NT2/D1 (cell line): ENCODE measurements at regions not wholly inside any gene's neighbourhood (a gene's known extent, or its start where the extent isn't known, plus 50 kb on each side); places are given as distances from the start of the nearest gene placed in this dataset.

ENCODE experiments used
- DNase-seq: peaks from one replicate; pipeline ENCODE4 v3.0.0-alpha.2; 2011; ENCODE audit warnings: low read depth, low spot score
- H3K27me3 ChIP-seq: 2 replicates; pipeline ENCODE4 v1.6.0; 2011; ENCODE audit warnings: mild to moderate bottlenecking; ENCODE audit not compliant: insufficient read length, insufficient read depth
- H3K36me3 ChIP-seq: 2 replicates; pipeline ENCODE4 v1.6.1; 2011; ENCODE audit warnings: mild to moderate bottlenecking, low read length, mixed read lengths; ENCODE audit not compliant: insufficient read depth, insufficient read length
- H3K4me1 ChIP-seq: 2 replicates; pipeline ENCODE4 v1.5.1; 2011; ENCODE audit not compliant: insufficient read depth, insufficient read length
- H3K4me3 ChIP-seq: 2 replicates; pipeline ENCODE4 v1.5.1; 2011; ENCODE audit warnings: low read depth; ENCODE audit not compliant: insufficient read length
- H3K9ac ChIP-seq: 2 replicates; pipeline ENCODE4 v1.6.0; 2011; ENCODE audit warnings: low read depth; ENCODE audit not compliant: insufficient read length
- H3K9me3 ChIP-seq: 2 replicates; pipeline ENCODE4 v1.5.1; 2011; ENCODE audit warnings: mild to moderate bottlenecking, low read length; ENCODE audit not compliant: insufficient read depth
- SUZ12 ChIP-seq: IDR thresholded peaks from 2 replicates; pipeline ENCODE4 v1.6.1; 2011; ENCODE audit not compliant: insufficient read length, insufficient read depth; ENCODE audit errors: extremely low read depth
- YY1 ChIP-seq: IDR thresholded peaks from 2 replicates; pipeline ENCODE4 v1.6.1; 2011; ENCODE audit not compliant: insufficient read length, insufficient read depth
- ZNF274 ChIP-seq: IDR thresholded peaks from 2 replicates; pipeline ENCODE4 v1.6.1; 2011; ENCODE audit warnings: mild to moderate bottlenecking, low read depth, low read length

DNA sequence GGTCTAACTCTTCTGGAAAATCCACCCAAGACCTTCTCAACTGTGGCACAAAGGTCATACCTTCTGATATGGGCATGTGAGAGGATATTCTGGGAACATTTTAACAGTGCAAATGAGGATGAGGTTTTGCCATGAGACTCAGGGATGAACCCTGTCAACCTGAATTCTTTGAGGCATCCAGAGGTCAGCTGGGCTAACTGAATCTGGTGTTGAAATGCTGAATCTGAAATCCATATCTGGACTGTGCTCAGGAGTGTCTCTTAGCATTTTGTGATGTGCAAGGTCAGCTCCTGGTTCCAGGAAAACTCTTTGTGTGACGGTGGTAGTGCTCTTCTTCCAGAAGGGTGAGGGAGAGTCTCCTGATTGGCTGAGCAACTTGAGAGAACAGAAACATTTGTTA is 276.0 kb upstream of the SALL1 start:
- H3K27me3 ChIP-seq, result no peaks in the 10 kb centered on the region
- DNase-seq, result no peak
- TF ChIP-seq YY1 (no peak), ZNF274 (no peak), SUZ12 (no peak)
- no peaks in the 10 kb centered on the region for H3K36me3 ChIP-seq
- no peak overlapping the region for H3K9ac ChIP-seq
- H3K9me3 ChIP-seq, result peaks cover 4% of the 10 kb centered on the region; the same call in 1 of the 2 replicates
- no peak overlapping the region for H3K4me3 ChIP-seq
- no peaks in the 10 kb centered on the region for H3K4me1 ChIP-seq

DNA sequence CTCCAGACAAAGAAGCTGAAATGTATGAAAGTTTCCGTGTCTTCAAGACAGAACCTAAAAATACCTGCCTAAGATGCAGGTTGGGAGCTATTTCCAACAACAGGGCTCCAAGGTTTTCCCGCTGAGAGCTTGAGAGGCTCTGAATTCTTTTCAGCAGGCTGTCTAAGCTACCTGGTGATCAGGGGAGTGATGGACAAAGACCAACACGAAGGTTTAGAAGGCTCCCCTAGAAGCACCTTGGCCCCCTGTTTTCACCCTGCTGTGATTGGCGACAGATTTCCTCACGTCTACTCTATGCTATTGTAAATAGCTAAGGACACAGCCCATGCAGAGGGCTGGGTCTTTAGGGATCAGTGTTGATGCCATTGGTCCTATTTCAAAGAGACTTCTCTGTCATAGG is 275.2 kb upstream of the SALL1 start:
- no peaks in the 10 kb centered on the region for H3K27me3 ChIP-seq
- TF ChIP-seq YY1, result no peak
- no peaks in the 10 kb centered on the region for H3K36me3 ChIP-seq
- no peak overlapping the region for H3K9ac ChIP-seq
- no peak for DNase-seq
- H3K4me1 ChIP-seq, result peaks cover 3% of the 10 kb centered on the region
- no peak overlapping the region for H3K4me3 ChIP-seq
- H3K9me3 ChIP-seq, result peaks cover 4% of the 10 kb centered on the region; the same call in 1 of the 2 replicates

DNA sequence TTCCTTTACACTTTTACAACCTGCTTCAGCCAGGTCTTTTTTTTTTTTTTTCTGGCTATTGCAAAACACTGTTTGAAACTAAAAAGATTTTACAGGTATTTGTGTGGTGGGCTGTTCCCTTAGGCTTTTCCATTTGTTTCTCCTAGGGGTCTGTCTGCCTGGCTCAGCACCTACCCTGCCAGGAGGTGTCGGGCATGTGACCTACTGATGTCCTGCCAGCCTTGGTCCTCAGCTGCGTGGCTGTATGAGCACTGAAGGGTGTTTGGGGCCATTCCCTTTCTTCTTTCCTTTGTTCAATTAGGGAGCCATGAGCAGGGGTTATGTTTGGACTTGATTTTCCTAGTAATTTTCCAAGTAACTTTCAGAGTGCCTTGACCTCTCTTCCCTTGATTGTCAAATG is 269.2 kb upstream of the SALL1 start:
- H3K9me3 ChIP-seq, result peaks cover 4% of the 10 kb centered on the region; the same call in 1 of the 2 replicates

DNA sequence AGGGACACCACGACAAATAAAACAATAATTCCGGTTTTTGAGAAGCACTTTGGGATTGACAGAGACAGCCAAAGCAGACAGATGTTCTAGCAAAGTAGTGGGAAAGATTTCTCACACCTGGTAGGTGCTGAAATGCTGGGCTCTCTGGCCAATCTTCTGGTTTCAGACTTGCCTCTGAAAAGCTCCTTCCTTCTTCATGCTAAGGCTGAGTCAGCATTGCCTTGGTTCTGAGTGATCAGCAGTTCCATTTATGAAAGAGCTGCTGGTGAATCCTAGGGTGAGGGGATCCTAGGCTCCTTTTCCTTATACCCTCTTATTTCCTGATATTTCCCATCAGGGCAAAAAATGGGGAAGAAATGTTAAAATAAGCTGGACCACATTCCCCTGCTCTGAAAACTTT is 268.7 kb upstream of the SALL1 start:
- peaks cover 3% of the 10 kb centered on the region for H3K4me1 ChIP-seq
- TF ChIP-seq ZNF274, result no peak
- no peak for TF ChIP-seq YY1
- TF ChIP-seq SUZ12, result no peak
- no peak overlapping the region for H3K4me3 ChIP-seq
- no peak for DNase-seq
- H3K9ac ChIP-seq, result no peak overlapping the region
- no peaks in the 10 kb centered on the region for H3K36me3 ChIP-seq
- peaks cover 4% of the 10 kb centered on the region; the same call in 1 of the 2 replicates for H3K9me3 ChIP-seq
- no peaks in the 10 kb centered on the region for H3K27me3 ChIP-seq

More for the DNA sequence above, 269.2 kb upstream of the SALL1 start:
- no peak overlapping the region for H3K4me3 ChIP-seq
- no peaks in the 10 kb centered on the region for H3K27me3 ChIP-seq
- H3K9ac ChIP-seq, result no peak overlapping the region
- no peak for TF ChIP-seq ZNF274
- no peak for TF ChIP-seq YY1
- TF ChIP-seq SUZ12, result no peak
- peaks cover 3% of the 10 kb centered on the region for H3K4me1 ChIP-seq
- DNase-seq, result no peak
- no peaks in the 10 kb centered on the region for H3K36me3 ChIP-seq

DNA sequence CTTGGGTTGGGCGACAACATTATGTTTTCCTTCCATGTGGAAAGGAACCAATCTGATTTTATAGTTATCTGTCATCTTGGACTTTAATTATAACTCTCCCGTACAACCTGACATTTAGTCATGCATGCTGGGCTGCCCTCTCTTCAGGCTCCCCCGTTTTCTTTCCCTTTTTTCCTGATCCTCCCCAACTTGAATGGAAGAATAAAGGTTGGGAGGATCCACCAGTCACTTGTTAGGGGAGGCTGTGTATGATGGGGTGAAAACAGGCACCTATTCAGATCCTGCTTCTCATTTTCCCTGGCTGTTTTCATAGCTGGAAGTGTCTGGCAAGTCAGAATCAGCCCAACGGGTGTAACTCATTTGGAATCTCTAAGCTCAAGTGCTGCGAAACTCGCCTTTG is 267.2 kb upstream of the SALL1 start:
- H3K4me1 ChIP-seq, result peaks cover 3% of the 10 kb centered on the region
- H3K36me3 ChIP-seq, result no peaks in the 10 kb centered on the region

DNA sequence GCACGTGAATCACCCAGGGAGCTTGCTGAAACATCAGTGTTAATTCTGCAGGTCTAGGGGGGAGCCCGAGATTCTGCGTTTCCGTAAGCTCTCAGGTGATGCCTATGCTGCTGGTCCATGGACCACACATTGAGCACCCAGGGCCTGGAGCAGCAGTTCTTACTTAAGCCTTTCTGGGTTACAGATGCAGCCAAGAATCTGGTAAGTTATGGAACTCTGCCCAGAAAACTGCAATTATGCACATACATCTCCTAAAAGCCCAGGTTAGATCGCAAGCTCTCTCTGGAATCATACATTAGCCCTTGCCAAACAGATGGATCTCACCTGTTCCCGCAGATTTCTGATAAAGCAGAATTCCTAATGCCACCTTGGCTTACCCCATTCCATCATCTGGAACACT is 265.9 kb upstream of the SALL1 start:
- no peak for TF ChIP-seq YY1
- TF ChIP-seq SUZ12, result no peak
- no peak for TF ChIP-seq ZNF274
- no peak for DNase-seq
- Histone ChIP-seq H3K27me3 (no peaks in the 10 kb centered on the region), H3K36me3 (no peaks in the 10 kb centered on the region), H3K4me1 (peaks cover 1% of the 10 kb centered on the region), H3K4me3 (no peak overlapping the region), H3K9me3 (no peaks in the 10 kb centered on the region), H3K9ac (no peak overlapping the region)

More for the DNA sequence above, 267.2 kb upstream of the SALL1 start:
- TF ChIP-seq ZNF274 (no peak), YY1 (no peak), SUZ12 (no peak)
- Histone ChIP-seq H3K4me3 (no peak overlapping the region), H3K9me3 (no peaks in the 10 kb centered on the region), H3K9ac (no peak overlapping the region), H3K27me3 (no peaks in the 10 kb centered on the region)
- DNase-seq, result no peak

DNA sequence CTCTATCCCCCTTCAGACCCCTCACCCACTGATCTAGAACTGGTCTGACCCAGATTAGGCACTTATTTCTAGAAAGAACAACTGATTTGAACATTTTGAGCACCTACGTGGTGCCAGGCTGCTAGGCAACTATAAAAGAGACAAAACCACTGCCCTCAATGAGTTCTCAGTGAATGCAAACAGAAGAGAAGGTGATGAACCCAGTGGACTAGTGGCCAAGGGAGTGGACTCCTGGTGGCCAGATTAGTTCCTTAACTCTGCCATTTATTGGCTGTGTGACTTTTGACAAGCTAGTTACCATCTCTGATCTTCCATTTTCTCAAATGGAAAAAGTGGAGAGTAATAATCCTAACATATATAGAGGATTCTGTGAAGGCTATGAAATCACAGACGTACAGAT is 259.1 kb upstream of the SALL1 start:
- Histone ChIP-seq H3K9me3 (no peaks in the 10 kb centered on the region), H3K4me3 (no peak overlapping the region), H3K9ac (no peak overlapping the region), H3K4me1 (no peaks in the 10 kb centered on the region), H3K27me3 (no peaks in the 10 kb centered on the region), H3K36me3 (no peaks in the 10 kb centered on the region)
- TF ChIP-seq SUZ12, result no peak
- TF ChIP-seq ZNF274, result no peak
- no peak for TF ChIP-seq YY1
- DNase-seq, result no peak
